HCT116 (cell line): ENCODE measurements at regions not wholly inside any gene's neighbourhood (a gene's known extent, or its start where the extent isn't known, plus 50 kb on each side); places are given as distances from the start of the nearest gene placed in this dataset.

Source experiments
- ATAC-seq: fragments of 200-7000 bp; cut with Tn5 transposase; 2 replicates; pipeline ENCODE4 v1.9.1; 2020; ENCODE audit warnings: mild to moderate bottlenecking, moderate library complexity
- BruUV-seq: library from RNA; stranded (reverse); fragments of 400-500 nt; replicated peaks from 2 replicates; lab custom pipeline; 2021; lab: Mats Ljungman, UMichigan
- CTCF ChIA-PET: fragments of 300-600 bp; sonication (Branson Sonifier 250); formaldehyde crosslinking; loops from one replicate; lab custom pipeline; 2021; ENCODE audit warnings: antibody characterized with exemption; lab: Charles Lee
- POLR2A ChIA-PET: fragments of 300-600, 350-600 bp; sonication (Branson Sonifier 250); formaldehyde crosslinking; loops from one replicate; lab custom pipeline; 2021; ENCODE audit warnings: antibody characterized with exemption; lab: Charles Lee
- RAD21 ChIA-PET, 2 experiments: fragments of 300-600 bp; sonication (Branson Sonifier 250); formaldehyde crosslinking; loops; one replicate each; lab custom pipeline; 2023; ENCODE audit warnings: low total read pairs in 2 of 2; ENCODE audit not compliant: uncharacterized antibody in 2 of 2, unreplicated experiment in 2 of 2, low non-redundant PET in 1 of 2; lab: Charles Lee
- DNase-seq: peaks from one replicate; pipeline ENCODE4 v3.0.0-alpha.2; 2010; ENCODE audit warnings: low read depth, low spot score
- H2AFZ ChIP-seq: fragments of 200-600 bp; shearing (Covaris generic), sonication (generic); 2 replicates; pipeline ENCODE4 v1.6.1; 2017; ENCODE audit warnings: low read depth, mixed run types, mixed read lengths, antibody characterized with exemption, low read length; ENCODE audit not compliant: poor library complexity, severe bottlenecking
- H3K27ac ChIP-seq: 2 replicates; pipeline ENCODE4 v1.5.1; 2012; ENCODE audit warnings: low read depth, low read length
- H3K27me3 ChIP-seq: fragments of 200-600 bp; sonication (generic); 2 replicates; pipeline ENCODE4 v1.6.1; 2016; ENCODE audit warnings: mixed run types, low read length, mixed read lengths; ENCODE audit not compliant: insufficient read depth
- H3K36me3 ChIP-seq, 2 experiments: fragments of 200-500 bp in 1 of 2; fragments of 200-600 bp in 1 of 2; sonication (Bioruptor generic) in 1 of 2; sonication (generic) in 1 of 2; 2 replicates each; pipeline versions ENCODE4 v1.5.1 to v1.6.1; 2014 to 2016; ENCODE audit warnings: low read length in 2 of 2, inconsistent platforms in 1 of 2, mixed read lengths in 1 of 2, mixed run types in 1 of 2; ENCODE audit not compliant: insufficient read depth in 2 of 2, control insufficient read depth in 1 of 2
- H3K4me1 ChIP-seq, 2 experiments: fragments of 200-600 bp in 1 of 2; sonication (generic) in 1 of 2; 2 replicates each; pipeline versions ENCODE4 v1.5.1 to v1.6.1; 2012 to 2017; ENCODE audit warnings: low read length in 2 of 2, inconsistent platforms in 1 of 2, mild to moderate bottlenecking in 1 of 2, mixed read lengths in 1 of 2, mixed run types in 1 of 2, moderate library complexity in 1 of 2; ENCODE audit not compliant: insufficient read depth in 2 of 2, control insufficient read depth in 1 of 2
- H3K4me2 ChIP-seq: fragments of 200-600 bp; sonication (generic); 2 replicates; pipeline ENCODE4 v1.6.1; 2017; ENCODE audit warnings: mixed run types, low read length, mixed read lengths
- H3K4me3 ChIP-seq, 2 experiments: fragments of 200-600 bp in 1 of 2; sonication (generic) in 1 of 2; replicated peaks in 1 of 2; 2 replicates each; pipeline ENCODE4 v1.5.1; 2011 to 2016; ENCODE audit warnings: low read length in 2 of 2, control low read depth in 1 of 2, low read depth in 1 of 2, mild to moderate bottlenecking in 1 of 2, mixed read lengths in 1 of 2, mixed run types in 1 of 2
- H3K79me2 ChIP-seq: fragments of 200-600 bp; sonication (generic); 2 replicates; pipeline ENCODE4 v1.6.1; 2017; ENCODE audit warnings: mild to moderate bottlenecking, mixed run types, low read length, moderate library complexity, mixed read lengths; ENCODE audit not compliant: insufficient read depth
- H3K9ac ChIP-seq: fragments of 200-600 bp; sonication (generic); 2 replicates; pipeline ENCODE4 v1.6.1; 2016; ENCODE audit warnings: low read length, mixed read lengths
- H3K9me2 ChIP-seq: fragments of 200-600 bp; sonication (generic), shearing (Covaris generic); 2 replicates; pipeline ENCODE4 v1.6.1; 2017; ENCODE audit warnings: mixed run types, mild to moderate bottlenecking, moderate library complexity; ENCODE audit not compliant: insufficient read depth
- H3K9me3 ChIP-seq, 2 experiments: fragments of 200-500 bp in 1 of 2; fragments of 200-600 bp in 1 of 2; sonication (Bioruptor generic) in 1 of 2; sonication (generic) in 1 of 2; 2 replicates each; pipeline ENCODE4 v1.6.1; 2014 to 2017; ENCODE audit warnings: low read length in 2 of 2, mixed read lengths in 2 of 2, inconsistent platforms in 1 of 2, low read depth in 1 of 2, mild to moderate bottlenecking in 1 of 2, mixed run types in 1 of 2, moderate library complexity in 1 of 2; ENCODE audit not compliant: control insufficient read depth in 1 of 2, insufficient read depth in 1 of 2
- H4K20me1 ChIP-seq: fragments of 200-600 bp; sonication (generic), shearing (Covaris generic); 2 replicates; pipeline ENCODE4 v1.6.1; 2017; ENCODE audit warnings: mixed run types, mild to moderate bottlenecking, moderate library complexity; ENCODE audit not compliant: insufficient read depth
- CEBPB ChIP-seq: IDR thresholded peaks from 2 replicates; pipeline ENCODE4 v1.6.1; 2012; ENCODE audit warnings: low read depth
- ELF1 ChIP-seq: IDR thresholded peaks from 2 replicates; pipeline ENCODE4 v1.6.1; 2012; ENCODE audit warnings: low read depth, borderline replicate concordance
- EZH2 ChIP-seq: fragments of 200-600 bp; sonication (generic); IDR thresholded peaks from 2 replicates; pipeline ENCODE4 v1.6.1; 2017; ENCODE audit warnings: antibody characterized with exemption, mixed run types
- FOSL1 ChIP-seq: IDR thresholded peaks from 2 replicates; pipeline ENCODE4 v1.6.1; 2012; ENCODE audit warnings: low read depth
- JUND ChIP-seq: IDR thresholded peaks from 2 replicates; pipeline ENCODE4 v1.6.1; 2012
- MAX ChIP-seq: IDR thresholded peaks from 2 replicates; pipeline ENCODE4 v1.6.1; 2012
- POLR2A ChIP-seq: IDR thresholded peaks from 2 replicates; pipeline ENCODE4 v1.7.0; 2011; ENCODE audit warnings: borderline replicate concordance; ENCODE audit not compliant: insufficient read depth, insufficient read length; ENCODE audit errors: extremely low read depth
- POLR2AphosphoS5 ChIP-seq: IDR thresholded peaks from 2 replicates; pipeline ENCODE4 v1.6.1; 2011; ENCODE audit warnings: mild to moderate bottlenecking, low read depth, low read length, moderate library complexity
- RAD21 ChIP-seq: IDR thresholded peaks from 2 replicates; pipeline ENCODE4 v1.6.1; 2012; ENCODE audit warnings: low read depth, mild to moderate bottlenecking
- SIN3A ChIP-seq: IDR thresholded peaks from 2 replicates; pipeline ENCODE4 v1.6.1; 2012; ENCODE audit warnings: low read depth
- SP1 ChIP-seq: IDR thresholded peaks from 2 replicates; pipeline ENCODE4 v1.6.1; 2012; ENCODE audit warnings: low read depth
- SRF ChIP-seq: IDR thresholded peaks from 2 replicates; pipeline ENCODE4 v1.6.1; 2012; ENCODE audit warnings: low read depth
- TCF7L2 ChIP-seq: IDR thresholded peaks from 2 replicates; pipeline ENCODE4 v1.7.0; 2011; ENCODE audit warnings: borderline replicate concordance, inconsistent platforms; ENCODE audit not compliant: insufficient read depth, insufficient read length; ENCODE audit errors: extremely low read depth
- YY1 ChIP-seq: IDR thresholded peaks from 2 replicates; pipeline ENCODE4 v1.6.1; 2011; ENCODE audit warnings: low read length, low read depth, moderate library complexity, mild to moderate bottlenecking; ENCODE audit not compliant: insufficient replicate concordance; ENCODE audit errors: extremely low read depth
- ZBTB33 ChIP-seq: IDR thresholded peaks from 2 replicates; pipeline ENCODE4 v1.6.1; 2011; ENCODE audit warnings: mild to moderate bottlenecking, low read length, moderate library complexity; ENCODE audit not compliant: insufficient replicate concordance; ENCODE audit errors: extremely low read depth
- ZFX ChIP-seq: fragments of 450-650 bp; IDR thresholded peaks from 2 replicates; pipeline ENCODE4 v1.6.1; 2017
- intact Hi-C: fragments of 100-400 bp; cut with micrococcal nuclease; formaldehyde crosslinking; loops from 2 replicates; pipeline ENCODE4 v1.10.0; 2022

- TF ChIP-seq ZBTB33: no peak
- TF ChIP-seq CEBPB: no peak
- no peak for TF ChIP-seq ZFX
These were observed 971.7 kb upstream of the CHORDC1 start (continued) for GRCh38 chr11:91194546-91194945.

GRCh38 chr11:91188484-91188883, 965.6 kb upstream of the CHORDC1 start:
- Histone ChIP-seq H3K4me1 (no peaks in the 10 kb centered on the region), H3K4me3 (no peak overlapping the region), H3K79me2 (no peaks in the 10 kb centered on the region), H2AFZ (no peak overlapping the region)
- no TSS peak for BruUV-seq
- POLR2A ChIA-PET: no interaction called here
- ATAC-seq: no peak
- TF ChIP-seq SP1: no peak
- no peak for TF ChIP-seq YY1
- no peak for TF ChIP-seq EZH2
- no peak for TF ChIP-seq RAD21
- no peak for TF ChIP-seq SRF
- no peak for TF ChIP-seq CEBPB
- no peak for TF ChIP-seq FOSL1
- no peak for TF ChIP-seq POLR2A
- TF ChIP-seq POLR2AphosphoS5: no peak
- no peak for TF ChIP-seq ELF1
- TF ChIP-seq TCF7L2: no peak
- TF ChIP-seq MAX: no peak
- no peak for TF ChIP-seq ZBTB33
- no peak for TF ChIP-seq SIN3A
- TF ChIP-seq JUND: no peak
- no peak for TF ChIP-seq ZFX
- TF ChIP-seq, all 23 proteins: peak for 0
- no peak overlapping the region for H3K9ac ChIP-seq
- no peak for DNase-seq
- ChIA-PET RAD21 (no interaction called here), CTCF (no interaction called here)
- H3K9me2 ChIP-seq: no peaks in the 10 kb centered on the region
- H3K36me3 ChIP-seq: no peaks in the 10 kb centered on the region
- intact Hi-C loops: no loop called here
- no peaks in the 10 kb centered on the region for H3K27me3 ChIP-seq
- peaks cover 3 to 6% of the 10 kb centered on the region in 2 experiments; a peak in 3 of 4 replicates for H3K9me3 ChIP-seq
- H4K20me1 ChIP-seq: no peaks in the 10 kb centered on the region
- H3K4me2 ChIP-seq: no peak overlapping the region
- H3K27ac ChIP-seq: no peak overlapping the region
